ENCODE measurements at regions not wholly inside any gene's neighbourhood (a gene's known extent, or its start where the extent isn't known, plus 50 kb on each side); places are given as distances from the start of the nearest gene placed in this dataset.
A peak's percentile ranks its signal among the peaks of the same experiment; 100 is the strongest.

DNA sequence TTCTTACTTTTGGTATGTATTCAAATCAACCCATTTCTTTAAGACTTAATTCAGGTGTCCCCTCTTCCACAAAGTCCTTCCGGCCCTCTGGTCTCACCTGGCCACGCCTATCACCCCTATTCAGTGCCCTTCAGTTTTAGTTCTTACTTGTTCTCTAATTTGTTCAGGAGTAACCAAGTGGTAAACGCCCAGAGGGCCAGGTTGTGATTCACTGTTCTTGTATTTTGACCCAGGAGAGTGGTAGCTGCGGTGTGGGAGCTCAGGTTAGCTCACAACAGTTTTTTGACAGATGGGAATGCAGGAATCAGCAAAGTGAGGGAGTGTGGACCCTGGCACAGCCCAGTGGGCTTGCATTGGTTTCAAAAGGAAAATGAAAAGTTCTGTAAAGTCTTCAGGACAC is 81.7 kb upstream of the RIPOR2 start:
- no peak for DNase-seq (ENCODE audit: low read depth)
- TF ChIP-seq, protein P1, sequence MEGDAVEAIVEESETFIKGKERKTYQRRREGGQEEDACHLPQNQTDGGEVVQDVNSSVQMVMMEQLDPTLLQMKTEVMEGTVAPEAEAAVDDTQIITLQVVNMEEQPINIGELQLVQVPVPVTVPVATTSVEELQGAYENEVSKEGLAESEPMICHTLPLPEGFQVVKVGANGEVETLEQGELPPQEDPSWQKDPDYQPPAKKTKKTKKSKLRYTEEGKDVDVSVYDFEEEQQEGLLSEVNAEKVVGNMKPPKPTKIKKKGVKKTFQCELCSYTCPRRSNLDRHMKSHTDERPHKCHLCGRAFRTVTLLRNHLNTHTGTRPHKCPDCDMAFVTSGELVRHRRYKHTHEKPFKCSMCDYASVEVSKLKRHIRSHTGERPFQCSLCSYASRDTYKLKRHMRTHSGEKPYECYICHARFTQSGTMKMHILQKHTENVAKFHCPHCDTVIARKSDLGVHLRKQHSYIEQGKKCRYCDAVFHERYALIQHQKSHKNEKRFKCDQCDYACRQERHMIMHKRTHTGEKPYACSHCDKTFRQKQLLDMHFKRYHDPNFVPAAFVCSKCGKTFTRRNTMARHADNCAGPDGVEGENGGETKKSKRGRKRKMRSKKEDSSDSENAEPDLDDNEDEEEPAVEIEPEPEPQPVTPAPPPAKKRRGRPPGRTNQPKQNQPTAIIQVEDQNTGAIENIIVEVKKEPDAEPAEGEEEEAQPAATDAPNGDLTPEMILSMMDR (IDR thresholded peaks at IDR 0.05; ENCODE audit: low read depth, low read length, missing control alignments): no peak
- no peak overlapping the region; the same call in 1 of the 2 replicates for H3K4me3 ChIP-seq (ENCODE audit: low read depth, low read length)

DNA sequence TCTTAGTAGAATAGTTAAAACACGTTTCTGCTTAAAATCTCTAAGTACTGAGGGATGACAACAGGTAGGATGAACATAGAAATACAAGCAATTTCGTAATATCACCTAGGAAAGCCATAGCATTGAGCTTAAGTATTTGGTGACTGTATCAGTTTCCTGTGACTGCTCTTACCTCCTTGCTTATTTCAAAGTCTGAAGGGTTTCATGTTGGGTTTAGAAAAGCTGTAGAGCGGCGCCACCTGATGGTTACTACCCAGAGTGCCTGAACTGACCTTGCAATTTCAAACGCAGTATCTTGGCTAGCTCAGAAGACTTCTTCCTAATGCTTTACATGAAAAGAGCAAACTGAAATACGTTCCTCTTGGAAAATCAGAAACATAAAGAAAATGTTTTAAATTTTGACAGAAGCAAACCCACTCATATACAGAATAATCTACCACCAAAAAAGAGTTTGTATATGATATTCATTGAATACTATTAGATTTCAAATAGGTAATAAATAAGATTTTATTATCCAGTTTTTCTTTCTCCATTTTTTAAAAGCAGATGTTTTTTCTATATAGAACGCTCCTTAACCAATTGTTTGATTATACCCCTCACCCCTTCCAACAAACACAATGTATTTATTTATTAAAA is 82.3 kb upstream of the RIPOR2 start:
- DNase-seq (ENCODE audit: low read depth): peak; percentile 71
- H3K4me3 ChIP-seq (ENCODE audit: low read depth, low read length): no peak overlapping the region
- TF ChIP-seq, protein P1 (IDR thresholded peaks at IDR 0.05; ENCODE audit: low read depth, low read length, missing control alignments): peak; percentile 78

DNA sequence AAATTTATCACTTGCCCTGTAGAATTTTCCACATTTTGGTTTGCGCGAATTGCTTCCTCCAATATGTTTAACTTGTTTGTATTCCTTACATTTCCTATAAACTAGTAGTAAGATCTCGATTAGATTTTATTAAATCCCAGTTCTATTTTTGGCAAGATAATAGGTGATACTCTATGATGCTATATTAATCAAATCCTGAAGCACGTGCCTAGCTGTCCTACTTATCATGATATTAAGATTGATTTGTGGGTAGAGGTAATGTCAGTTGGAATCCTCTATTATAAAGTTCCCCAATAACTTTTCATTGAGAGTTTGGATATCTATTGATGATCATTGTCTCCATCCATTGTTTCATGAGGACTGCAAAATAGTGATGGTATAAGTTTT is 82.8 kb upstream of the RIPOR2 start:
- H3K4me3 ChIP-seq (ENCODE audit: low read depth, low read length): no peak overlapping the region
- no peak for DNase-seq (ENCODE audit: low read depth)
- TF ChIP-seq, protein P1 (IDR thresholded peaks at IDR 0.05; ENCODE audit: low read depth, low read length, missing control alignments): no peak

DNA sequence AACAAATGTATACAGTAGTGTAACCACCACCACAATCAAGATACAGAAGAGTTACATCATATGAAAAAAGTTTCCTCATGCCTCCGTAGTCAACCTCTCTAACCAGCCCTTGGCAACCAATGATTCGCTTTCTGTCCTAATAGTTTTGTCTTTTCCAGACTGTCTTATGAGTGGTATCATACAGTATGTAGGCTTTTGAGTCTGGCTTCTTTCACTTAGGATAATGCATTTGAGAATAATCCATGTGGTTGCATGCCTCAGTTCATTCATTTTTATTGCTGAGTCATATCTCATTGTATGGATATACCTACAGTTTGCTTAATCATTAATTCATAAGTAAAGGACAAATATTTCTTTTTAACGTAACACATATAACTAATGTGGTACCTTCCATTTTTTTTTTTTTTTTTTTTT is 86.4 kb upstream of the RIPOR2 start:
- TF ChIP-seq, protein P1 (IDR thresholded peaks at IDR 0.05; ENCODE audit: low read depth, low read length, missing control alignments): no peak
- no peak overlapping the region for H3K4me3 ChIP-seq (ENCODE audit: low read depth, low read length)
- no peak for DNase-seq (ENCODE audit: low read depth)

DNA sequence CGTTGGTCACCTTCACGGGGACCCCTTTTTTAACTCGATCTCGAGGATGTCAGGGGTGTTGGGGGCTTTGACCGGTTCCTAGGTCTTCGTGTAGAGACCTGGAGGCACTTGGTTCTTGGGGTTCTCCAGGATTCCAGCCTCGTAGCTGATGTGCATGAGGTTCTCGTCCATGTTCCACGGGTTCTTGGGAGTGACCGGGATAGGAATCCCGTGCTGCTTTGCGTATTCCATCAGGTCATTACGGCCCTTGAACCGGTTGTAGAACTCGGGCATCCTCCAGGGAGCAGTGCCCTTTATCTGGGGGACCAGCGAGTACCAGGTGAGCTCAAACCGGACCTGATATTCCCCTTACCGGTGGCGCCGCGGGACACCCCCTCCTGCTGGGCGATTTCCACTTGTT is 88.0 kb upstream of the RIPOR2 start:
- DNase-seq (ENCODE audit: low read depth): no peak
- TF ChIP-seq, protein P1 (IDR thresholded peaks at IDR 0.05; ENCODE audit: low read depth, low read length, missing control alignments): no peak
- H3K4me3 ChIP-seq (ENCODE audit: low read depth, low read length): no peak overlapping the region

DNA sequence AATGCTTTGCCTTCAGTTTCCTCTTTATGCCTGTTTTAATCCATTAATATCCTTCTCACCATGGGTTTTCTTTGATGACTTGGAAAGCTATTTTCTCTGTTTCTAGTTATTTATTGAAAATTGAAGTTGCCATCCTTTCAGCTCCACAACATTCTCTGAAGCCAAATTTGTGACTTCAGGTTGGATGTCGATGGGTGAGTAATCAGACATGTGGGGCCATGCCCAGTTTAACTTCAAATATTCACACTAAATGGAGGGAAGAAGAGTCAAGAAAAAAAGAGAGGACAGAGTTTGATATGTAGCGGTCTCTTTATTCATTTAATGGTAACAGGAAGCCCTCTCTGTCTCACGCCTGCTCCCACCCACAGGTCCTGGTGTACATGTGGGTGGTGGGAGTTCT is 89.1 kb upstream of the RIPOR2 start:
- no peak for DNase-seq (ENCODE audit: low read depth)
- H3K4me3 ChIP-seq (ENCODE audit: low read depth, low read length): no peak overlapping the region
- TF ChIP-seq, protein P1 (IDR thresholded peaks at IDR 0.05; ENCODE audit: low read depth, low read length, missing control alignments): no peak

DNA sequence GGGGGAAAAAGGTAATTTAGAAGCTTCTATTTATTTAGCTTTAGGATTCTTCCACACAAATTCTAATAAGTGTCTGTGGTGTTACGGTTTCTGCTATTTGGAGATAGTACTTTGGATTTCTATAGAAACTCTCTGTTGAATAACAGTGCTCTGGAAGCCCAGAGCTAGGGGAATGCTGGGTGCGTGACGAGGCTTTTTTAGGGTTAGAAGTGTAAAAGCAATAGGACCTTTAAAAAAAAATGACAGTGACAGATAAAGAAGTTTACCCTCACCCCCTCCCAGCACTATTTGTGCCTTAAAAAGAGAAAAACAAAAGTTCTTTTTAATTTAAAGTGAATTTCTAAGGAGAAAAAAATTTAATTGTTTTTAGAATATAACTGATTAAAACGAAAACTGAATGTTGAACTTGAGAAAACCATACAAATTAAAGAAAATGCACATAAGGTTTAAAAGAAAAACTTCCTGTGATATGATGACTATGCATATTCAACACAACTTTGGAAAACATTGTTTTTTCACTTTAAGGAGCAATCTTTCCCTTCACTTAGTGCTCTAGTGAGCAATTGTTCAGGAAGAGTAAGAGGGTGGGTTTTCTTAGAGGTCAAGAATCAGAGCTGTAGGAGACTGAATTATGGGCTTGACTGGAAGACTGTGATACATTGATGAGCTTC is 89.6 kb upstream of the RIPOR2 start:
- no peak for DNase-seq (ENCODE audit: low read depth)
- TF ChIP-seq, protein P1 (IDR thresholded peaks at IDR 0.05; ENCODE audit: low read depth, low read length, missing control alignments): no peak
- no peak overlapping the region for H3K4me3 ChIP-seq (ENCODE audit: low read depth, low read length)
